Keratinocyte (primary cell): ENCODE measurements at regions not wholly inside any gene's neighbourhood (a gene's known extent, or its start where the extent isn't known, plus 50 kb on each side); places are given as distances from the start of the nearest gene placed in this dataset.
A peak's percentile ranks its signal among the peaks of the same experiment; 100 is the strongest.

Experiments
- DNase-seq: peaks from one replicate; pipeline ENCODE4 v3.0.0-alpha.2; 2011; ENCODE audit warnings: low read depth, missing footprints, low spot score
- FAIRE-seq: peaks from 2 replicates; lab custom pipeline; 2011; peaks lifted over from hg19 to GRCh38; lab: Jason Lieb, UNC
- H2AFZ ChIP-seq: 2 replicates; pipeline ENCODE4 v1.6.0; 2012; ENCODE audit warnings: low read length, control low read depth, inconsistent platforms; ENCODE audit not compliant: control insufficient read depth
- H3K27ac ChIP-seq: 2 replicates; pipeline ENCODE4 v1.5.1; 2011; ENCODE audit warnings: low read length; ENCODE audit not compliant: control insufficient read depth, insufficient read depth
- H3K27me3 ChIP-seq: 3 replicates; pipeline ENCODE4 v1.6.0; 2011; ENCODE audit warnings: low read length; ENCODE audit not compliant: control insufficient read depth, insufficient read depth; ENCODE audit errors: extremely low read depth
- H3K36me3 ChIP-seq, 2 experiments: 2 replicates in 1 of 2; 3 replicates in 1 of 2; pipeline ENCODE4 v1.5.1; 2011; ENCODE audit warnings: low read length in 2 of 2, mild to moderate bottlenecking in 1 of 2; ENCODE audit not compliant: control insufficient read depth in 2 of 2, insufficient read depth in 2 of 2; ENCODE audit errors: extremely low read depth in 1 of 2
- H3K4me1 ChIP-seq: 3 replicates; pipeline ENCODE4 v1.5.1; 2011; ENCODE audit warnings: low read length; ENCODE audit not compliant: control insufficient read depth, insufficient read depth; ENCODE audit errors: extremely low read depth
- H3K4me2 ChIP-seq: 3 replicates; pipeline ENCODE4 v1.6.0; 2011; ENCODE audit warnings: low read depth, low read length; ENCODE audit not compliant: control insufficient read depth, insufficient read depth; ENCODE audit errors: extremely low read depth
- H3K4me3 ChIP-seq, 3 experiments: fragments of 200-600 bp in 1 of 3; sonication (generic) in 1 of 3; 2 replicates in 2 of 3; 3 replicates in 1 of 3; pipeline ENCODE4 v1.5.1; 2011 to 2016; ENCODE audit warnings: low read length in 3 of 3, mild to moderate bottlenecking in 3 of 3, control low read depth in 2 of 3, inconsistent platforms in 1 of 3, low read depth in 1 of 3, mixed read lengths in 1 of 3, mixed run types in 1 of 3, moderate library complexity in 1 of 3; ENCODE audit not compliant: control insufficient read depth in 2 of 3, insufficient read depth in 2 of 3; ENCODE audit errors: extremely low read depth in 1 of 3
- H3K79me2 ChIP-seq: 2 replicates; pipeline ENCODE4 v1.6.0; 2012; ENCODE audit warnings: low read length; ENCODE audit not compliant: control insufficient read depth, insufficient read depth
- H3K9ac ChIP-seq: 3 replicates; pipeline ENCODE4 v1.6.0; 2011; ENCODE audit warnings: low read length; ENCODE audit not compliant: control insufficient read depth, insufficient read depth; ENCODE audit errors: extremely low read depth
- H3K9me1 ChIP-seq: 3 replicates; pipeline ENCODE4 v1.6.0; 2011; ENCODE audit warnings: low read length; ENCODE audit not compliant: control insufficient read depth, insufficient read depth; ENCODE audit errors: extremely low read depth
- H3K9me3 ChIP-seq: 2 replicates; pipeline ENCODE4 v1.5.1; 2012; ENCODE audit warnings: low read depth, low read length; ENCODE audit not compliant: control insufficient read depth
- H4K20me1 ChIP-seq: 3 replicates; pipeline ENCODE4 v1.6.0; 2011; ENCODE audit warnings: low read length; ENCODE audit not compliant: control insufficient read depth, insufficient read depth; ENCODE audit errors: extremely low read depth
- CTCF ChIP-seq, 3 experiments: IDR thresholded peaks in 1 of 3; conservative IDR thresholded peaks in 1 of 3; optimal IDR thresholded peaks in 1 of 3; 2 replicates in 2 of 3; 3 replicates in 1 of 3; pipeline versions ENCODE3 to v1.5.1; 2011; ENCODE audit warnings: low read length in 3 of 3, mild to moderate bottlenecking in 3 of 3, moderate library complexity in 2 of 3, control low read depth in 1 of 3, inconsistent platforms in 1 of 3; ENCODE audit not compliant: insufficient read depth in 2 of 3; ENCODE audit errors: extremely low read depth in 1 of 3
- EZH2 ChIP-seq: IDR thresholded peaks from one replicate; pipeline ENCODE4 v1.6.1; 2012; ENCODE audit warnings: inconsistent platforms, mild to moderate bottlenecking, low read length, moderate library complexity
- dilution Hi-C: fragments of 300-500 bp; cut with MboI; formaldehyde crosslinking; loops from one replicate; pipeline ENCODE4 v1.7.0; 2020; ENCODE audit warnings: low sequenced_read_pairs; ENCODE audit not compliant: extremely low pct_ligation_motif_present

DNA sequence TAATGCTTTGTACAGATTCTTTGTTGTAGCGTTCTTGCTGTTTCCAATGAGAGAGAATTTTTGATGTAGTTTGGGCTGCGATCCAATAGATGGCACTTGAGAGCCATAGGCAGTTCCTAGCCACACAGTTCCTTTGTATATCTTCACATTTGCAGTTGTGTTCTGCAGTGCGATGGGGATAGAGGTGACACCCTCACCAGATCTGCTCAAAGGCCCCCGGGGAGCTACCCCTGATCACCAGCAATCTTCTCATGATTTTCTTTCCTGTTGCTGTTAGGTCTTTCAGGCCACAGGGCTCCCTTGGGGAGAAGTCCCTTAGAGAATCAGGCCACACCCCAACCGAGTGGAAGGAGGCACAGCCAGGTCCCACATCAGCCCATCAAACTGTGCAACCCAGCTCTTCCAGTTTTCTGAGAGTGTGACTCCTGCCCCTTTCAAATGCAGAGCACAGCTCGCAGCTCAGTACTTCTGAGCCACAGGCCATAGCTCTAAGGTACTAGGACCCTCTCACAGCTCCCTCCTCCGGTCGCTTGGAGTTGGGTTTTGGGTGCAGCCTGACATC lies 353.7 kb downstream of the SLCO4C1 start:
- TF ChIP-seq CTCF (optimal IDR thresholded peaks at IDR 0.05 in 1 of 3, IDR thresholded peaks at IDR 0.05 in 1 of 3, conservative IDR thresholded peaks at IDR 0.05 in 1 of 3; ENCODE audit: extremely low read depth in 1 of 3, insufficient read depth in 2 of 3, low read length in 3 of 3) (peak; percentile 17 to 71 (median 39)), EZH2 (no peak)
- no peak overlapping the region for H3K4me2 ChIP-seq
- no peaks in the 10 kb centered on the region for H3K36me3 ChIP-seq
- no peak overlapping the region for H3K27ac ChIP-seq
- H3K27me3 ChIP-seq = no peaks in the 10 kb centered on the region
- FAIRE-seq = no peak
- H2AFZ ChIP-seq = no peak overlapping the region
- H4K20me1 ChIP-seq = no peaks in the 10 kb centered on the region
- no peak overlapping the region for H3K9ac ChIP-seq
- H3K4me3 ChIP-seq = no peak overlapping the region
- no peak for DNase-seq
- no peaks in the 10 kb centered on the region for H3K9me1 ChIP-seq
- H3K79me2 ChIP-seq = no peaks in the 10 kb centered on the region
- no peaks in the 10 kb centered on the region for H3K4me1 ChIP-seq
- dilution Hi-C loops = no loop called here
- no peaks in the 10 kb centered on the region for H3K9me3 ChIP-seq

DNA sequence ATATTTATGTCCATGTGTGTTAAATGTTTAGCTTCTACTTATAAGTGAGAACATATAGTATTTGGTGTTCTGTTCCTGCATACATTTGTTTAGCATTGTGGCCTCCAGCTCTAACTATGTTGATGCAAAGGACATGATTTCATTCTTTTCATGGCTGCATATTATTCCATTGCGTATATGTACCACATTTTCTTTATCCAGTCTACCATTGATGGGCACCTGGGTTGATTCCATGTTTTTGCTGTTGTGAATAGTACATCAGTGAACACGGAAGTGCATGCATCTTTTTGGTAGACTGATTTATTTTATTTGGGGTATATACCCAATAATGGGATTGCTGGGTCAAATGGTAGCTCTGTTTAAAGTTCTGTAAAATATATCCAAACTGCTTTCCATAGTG lies 359.0 kb downstream of the SLCO4C1 start:
- FAIRE-seq = no peak

More for the DNA sequence above, 359.0 kb downstream of the SLCO4C1 start:
- Histone ChIP-seq H3K9me3 (no peaks in the 10 kb centered on the region), H3K4me2 (no peak overlapping the region), H3K36me3 (no peaks in the 10 kb centered on the region), H3K79me2 (no peaks in the 10 kb centered on the region), H3K9me1 (no peaks in the 10 kb centered on the region), H3K9ac (no peak overlapping the region), H3K4me1 (no peaks in the 10 kb centered on the region), H2AFZ (no peak overlapping the region), H3K4me3 (no peak overlapping the region), H3K27ac (no peak overlapping the region), H3K27me3 (no peaks in the 10 kb centered on the region), H4K20me1 (no peaks in the 10 kb centered on the region)
- TF ChIP-seq EZH2 (no peak), CTCF (optimal IDR thresholded peaks at IDR 0.05 in 1 of 3, IDR thresholded peaks at IDR 0.05 in 1 of 3, conservative IDR thresholded peaks at IDR 0.05 in 1 of 3; ENCODE audit: extremely low read depth in 1 of 3, insufficient read depth in 2 of 3, low read length in 3 of 3) (no peak)
- dilution Hi-C loops = no loop called here
- no peak for DNase-seq
